IMR-90 (cell line): ENCODE measurements at regions not wholly inside any gene's neighbourhood (a gene's known extent, or its start where the extent isn't known, plus 50 kb on each side); places are given as distances from the start of the nearest gene placed in this dataset.

Source experiments
- BHLHE40 ChIP-seq: fragments of 150-350 bp; IDR thresholded peaks from 2 replicates; pipeline ENCODE4 v1.6.1; 2016; ENCODE audit warnings: mild to moderate bottlenecking, low read depth, low read length
- CEBPB ChIP-seq: IDR thresholded peaks from 2 replicates; pipeline ENCODE4 v1.6.1; 2012; ENCODE audit warnings: low read depth, low read length, improper control_type of control experiment
- CTCF ChIP-seq: conservative IDR thresholded peaks from 2 replicates; pipeline ENCODE4 v1.5.1; 2012; ENCODE audit warnings: mild to moderate bottlenecking, low read depth, low read length, improper control_type of control experiment
- FOS ChIP-seq: fragments of 150-350 bp; IDR thresholded peaks from 2 replicates; pipeline ENCODE4 v1.6.1; 2016; ENCODE audit warnings: low read depth, low read length
- MAFK ChIP-seq: IDR thresholded peaks from 2 replicates; pipeline ENCODE4 v1.6.1; 2012; ENCODE audit warnings: low read depth, low read length, improper control_type of control experiment
- MAZ ChIP-seq: IDR thresholded peaks from 2 replicates; pipeline ENCODE4 v1.6.1; 2012; ENCODE audit warnings: low read depth, mild to moderate bottlenecking, low read length, improper control_type of control experiment, moderate library complexity, borderline replicate concordance
- NFE2L2 ChIP-seq: fragments of 150-350 bp; IDR thresholded peaks from 2 replicates; pipeline ENCODE4 v1.6.1; 2016; ENCODE audit warnings: low read depth, mild to moderate bottlenecking, low read length
- POLR2A ChIP-seq: IDR thresholded peaks from 2 replicates; pipeline ENCODE4 v1.6.1; 2012; ENCODE audit warnings: mild to moderate bottlenecking, low read depth, low read length
- RAD21 ChIP-seq: IDR thresholded peaks from 2 replicates; pipeline ENCODE4 v1.6.1; 2012; ENCODE audit warnings: low read length, improper control_type of control experiment
- RCOR1 ChIP-seq: IDR thresholded peaks from 2 replicates; pipeline ENCODE4 v1.6.1; 2012; ENCODE audit warnings: mild to moderate bottlenecking, low read length, improper control_type of control experiment; ENCODE audit not compliant: insufficient replicate concordance
- RFX5 ChIP-seq: IDR thresholded peaks from 2 replicates; pipeline ENCODE4 v1.8.0; 2012; ENCODE audit warnings: low read depth, mild to moderate bottlenecking, low read length, moderate library complexity
- SMC3 ChIP-seq: fragments of 150-350 bp; IDR thresholded peaks from 2 replicates; pipeline ENCODE4 v1.6.1; 2016; ENCODE audit warnings: low read depth, mild to moderate bottlenecking, antibody characterized with exemption, low read length, moderate library complexity
- USF2 ChIP-seq: fragments of 150-350 bp; IDR thresholded peaks from 2 replicates; pipeline ENCODE4 v1.6.1; 2017; ENCODE audit warnings: mild to moderate bottlenecking, antibody characterized with exemption, low read length, low read depth

- TF ChIP-seq RAD21 (no peak), NFE2L2 (no peak), FOS (no peak), CTCF (no peak), POLR2A (no peak), RCOR1 (no peak), CEBPB (no peak), USF2 (no peak), RFX5 (no peak), BHLHE40 (no peak), MAZ (no peak), MAFK (no peak), SMC3 (no peak)
Measured at GRCh38 chr6:112481211-112481610, 134.1 kb downstream of the RFPL4B start.
